ENCODE measurements at regions not wholly inside any gene's neighbourhood (a gene's known extent, or its start where the extent isn't known, plus 50 kb on each side); places are given as distances from the start of the nearest gene placed in this dataset.

DNA sequence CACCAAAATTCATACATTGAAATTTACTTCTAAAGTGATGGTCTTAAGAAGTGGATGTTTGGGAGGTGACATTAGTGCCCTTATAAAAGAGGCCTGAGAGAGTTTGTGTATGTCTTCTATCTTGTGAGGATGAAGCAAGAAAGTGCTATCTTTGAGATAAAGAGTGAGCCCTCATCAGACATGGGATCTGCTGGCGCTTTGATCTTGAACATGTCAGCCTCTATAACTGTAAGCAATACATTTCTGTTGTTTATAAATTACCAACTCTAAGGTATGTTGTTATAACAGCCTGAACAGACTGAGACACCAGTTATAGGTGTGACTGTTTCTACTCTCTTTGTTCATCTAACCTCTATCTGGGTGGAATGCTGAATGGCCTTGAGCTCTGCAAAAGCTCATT lies 54.5 kb upstream of the SETBP1 start:
- no peak overlapping the region for H2AFZ ChIP-seq
- H3K4me1 ChIP-seq, result peaks cover 2% of the 10 kb centered on the region
- no peaks in the 10 kb centered on the region for H3K36me3 ChIP-seq (ENCODE audit: control insufficient read depth, insufficient read depth, low read length)
- no peaks in the 10 kb centered on the region for H3K9me3 ChIP-seq (ENCODE audit: control insufficient read depth, low read length)
- TF ChIP-seq, protein P1, sequence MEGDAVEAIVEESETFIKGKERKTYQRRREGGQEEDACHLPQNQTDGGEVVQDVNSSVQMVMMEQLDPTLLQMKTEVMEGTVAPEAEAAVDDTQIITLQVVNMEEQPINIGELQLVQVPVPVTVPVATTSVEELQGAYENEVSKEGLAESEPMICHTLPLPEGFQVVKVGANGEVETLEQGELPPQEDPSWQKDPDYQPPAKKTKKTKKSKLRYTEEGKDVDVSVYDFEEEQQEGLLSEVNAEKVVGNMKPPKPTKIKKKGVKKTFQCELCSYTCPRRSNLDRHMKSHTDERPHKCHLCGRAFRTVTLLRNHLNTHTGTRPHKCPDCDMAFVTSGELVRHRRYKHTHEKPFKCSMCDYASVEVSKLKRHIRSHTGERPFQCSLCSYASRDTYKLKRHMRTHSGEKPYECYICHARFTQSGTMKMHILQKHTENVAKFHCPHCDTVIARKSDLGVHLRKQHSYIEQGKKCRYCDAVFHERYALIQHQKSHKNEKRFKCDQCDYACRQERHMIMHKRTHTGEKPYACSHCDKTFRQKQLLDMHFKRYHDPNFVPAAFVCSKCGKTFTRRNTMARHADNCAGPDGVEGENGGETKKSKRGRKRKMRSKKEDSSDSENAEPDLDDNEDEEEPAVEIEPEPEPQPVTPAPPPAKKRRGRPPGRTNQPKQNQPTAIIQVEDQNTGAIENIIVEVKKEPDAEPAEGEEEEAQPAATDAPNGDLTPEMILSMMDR (IDR thresholded peaks at IDR 0.05), result no peak
- H3K27ac ChIP-seq, result no peak overlapping the region
- no peak overlapping the region for H3K4me2 ChIP-seq (ENCODE audit: low read length)
- H3K27me3 ChIP-seq (ENCODE audit: control insufficient read depth, insufficient read depth, low read length), result no peaks in the 10 kb centered on the region
- no peak overlapping the region for H3K4me3 ChIP-seq (ENCODE audit: low read depth, low read length)
- H3K79me2 ChIP-seq, result no peaks in the 10 kb centered on the region
- no peak overlapping the region for H3K9ac ChIP-seq

DNA sequence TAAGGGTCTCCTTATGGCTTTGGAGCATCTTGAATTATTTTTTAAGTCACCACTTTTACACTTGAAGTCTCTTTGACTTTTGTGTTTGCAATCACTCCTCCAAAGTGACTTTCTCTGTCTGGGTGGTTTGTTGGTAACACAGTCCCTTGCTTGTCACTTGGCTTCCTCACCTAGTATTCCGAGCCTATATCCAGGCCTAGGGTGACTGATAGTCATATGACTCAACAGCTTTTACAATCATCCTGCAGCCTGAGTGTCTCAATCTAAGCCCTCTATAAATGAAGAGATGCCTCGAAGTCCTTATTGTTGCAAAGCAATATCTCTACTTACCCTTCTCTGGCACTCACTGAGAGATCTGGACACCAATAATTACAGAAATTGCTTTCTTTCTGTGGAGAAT lies 53.9 kb upstream of the SETBP1 start:
- H3K4me3 ChIP-seq (ENCODE audit: low read depth, low read length), result no peak overlapping the region
- H2AFZ ChIP-seq, result no peak overlapping the region
- H3K27ac ChIP-seq, result no peak overlapping the region
- H3K4me1 ChIP-seq, result peaks cover 2% of the 10 kb centered on the region
- H3K79me2 ChIP-seq, result no peaks in the 10 kb centered on the region
- H3K36me3 ChIP-seq (ENCODE audit: control insufficient read depth, insufficient read depth, low read length), result no peaks in the 10 kb centered on the region
- TF ChIP-seq, protein P1 (IDR thresholded peaks at IDR 0.05), result no peak
- no peaks in the 10 kb centered on the region for H3K27me3 ChIP-seq (ENCODE audit: control insufficient read depth, insufficient read depth, low read length)
- no peaks in the 10 kb centered on the region for H3K9me3 ChIP-seq (ENCODE audit: control insufficient read depth, low read length)
- H3K9ac ChIP-seq, result no peak overlapping the region
- H3K4me2 ChIP-seq (ENCODE audit: low read length), result no peak overlapping the region

DNA sequence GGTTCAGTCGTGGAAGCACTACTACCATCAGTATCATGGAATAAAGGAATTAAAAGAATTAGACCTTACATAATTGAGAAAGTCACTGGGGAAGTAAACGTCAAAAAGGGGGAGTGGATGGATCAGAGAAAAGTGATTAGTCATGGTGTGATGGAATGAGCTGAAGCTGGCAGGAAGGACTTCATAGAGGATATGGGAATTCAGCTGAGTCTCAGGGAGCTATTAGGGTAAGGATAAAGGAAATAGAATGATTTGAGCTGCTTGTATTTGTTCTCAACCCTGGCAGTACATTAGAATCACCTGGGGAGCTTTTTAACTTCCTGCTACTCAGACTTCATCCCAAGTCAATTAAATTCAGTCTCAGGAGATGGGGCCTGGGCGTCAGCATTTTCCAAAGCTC lies 53.4 kb upstream of the SETBP1 start:
- Histone ChIP-seq H3K36me3 (ENCODE audit: control insufficient read depth, insufficient read depth, low read length) (no peaks in the 10 kb centered on the region), H3K9me3 (ENCODE audit: control insufficient read depth, low read length) (no peaks in the 10 kb centered on the region), H2AFZ (no peak overlapping the region), H3K4me1 (peaks cover 2% of the 10 kb centered on the region), H3K27me3 (ENCODE audit: control insufficient read depth, insufficient read depth, low read length) (no peaks in the 10 kb centered on the region), H3K27ac (no peak overlapping the region), H3K4me2 (ENCODE audit: low read length) (no peak overlapping the region), H3K79me2 (no peaks in the 10 kb centered on the region), H3K4me3 (ENCODE audit: low read depth, low read length) (no peak overlapping the region), H3K9ac (no peak overlapping the region)
- TF ChIP-seq, protein P1 (IDR thresholded peaks at IDR 0.05), result no peak

DNA sequence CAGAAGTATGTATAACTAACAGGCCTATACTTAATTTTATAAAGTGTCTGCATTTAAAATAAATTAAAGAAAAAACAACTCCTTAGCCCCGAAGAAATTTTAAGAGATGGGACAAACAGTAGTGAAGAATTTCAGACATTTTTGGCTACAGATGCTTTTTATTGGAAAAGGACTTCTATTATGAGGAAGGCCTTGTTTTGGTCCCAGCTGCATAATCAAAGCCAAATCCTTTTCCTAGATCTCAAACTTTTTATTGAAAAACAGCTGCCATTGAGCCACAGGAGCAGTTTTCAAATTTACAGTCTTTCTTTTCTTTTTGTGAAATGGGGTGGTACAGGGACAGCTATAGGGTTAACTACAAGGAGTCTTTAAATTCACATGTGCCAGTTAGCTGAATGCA lies 51.3 kb upstream of the SETBP1 start:
- H3K36me3 ChIP-seq (ENCODE audit: control insufficient read depth, insufficient read depth, low read length), result no peaks in the 10 kb centered on the region
- no peak overlapping the region for H3K4me3 ChIP-seq (ENCODE audit: low read depth, low read length)
- no peaks in the 10 kb centered on the region for H3K9me3 ChIP-seq (ENCODE audit: control insufficient read depth, low read length)
- no peak overlapping the region for H2AFZ ChIP-seq
- H3K79me2 ChIP-seq, result no peaks in the 10 kb centered on the region
- no peaks in the 10 kb centered on the region for H3K27me3 ChIP-seq (ENCODE audit: control insufficient read depth, insufficient read depth, low read length)
- H3K9ac ChIP-seq, result no peak overlapping the region
- TF ChIP-seq, protein P1 (IDR thresholded peaks at IDR 0.05), result no peak
- no peak overlapping the region for H3K27ac ChIP-seq
- H3K4me2 ChIP-seq (ENCODE audit: low read length), result no peak overlapping the region
- H3K4me1 ChIP-seq, result no peaks in the 10 kb centered on the region

DNA sequence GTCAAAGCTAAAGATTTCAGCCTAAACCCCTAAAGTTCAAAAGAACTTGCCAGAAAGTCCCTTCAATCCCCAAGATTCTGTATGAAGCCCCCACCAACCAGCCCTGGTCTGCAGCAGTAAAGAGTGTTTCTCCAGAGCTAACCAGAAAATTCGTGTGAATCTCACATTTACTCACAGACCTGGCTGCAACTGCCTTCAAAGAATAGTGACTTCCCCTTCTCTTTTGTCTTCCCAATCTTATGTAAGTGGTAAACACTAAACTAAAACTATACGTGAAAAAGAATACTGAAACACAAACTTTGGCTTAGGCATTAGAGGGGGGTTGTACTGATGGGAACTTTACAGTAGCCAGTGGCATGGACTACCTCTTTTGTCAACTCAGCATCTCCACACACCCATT lies 50.6 kb upstream of the SETBP1 start:
- H3K27me3 ChIP-seq (ENCODE audit: control insufficient read depth, insufficient read depth, low read length), result no peaks in the 10 kb centered on the region
- no peak overlapping the region for H2AFZ ChIP-seq
- no peak overlapping the region for H3K4me2 ChIP-seq (ENCODE audit: low read length)
- H3K4me1 ChIP-seq, result no peaks in the 10 kb centered on the region
- H3K9me3 ChIP-seq (ENCODE audit: control insufficient read depth, low read length), result no peaks in the 10 kb centered on the region
- no peaks in the 10 kb centered on the region for H3K36me3 ChIP-seq (ENCODE audit: control insufficient read depth, insufficient read depth, low read length)
- H3K27ac ChIP-seq, result no peak overlapping the region
- no peak overlapping the region for H3K4me3 ChIP-seq (ENCODE audit: low read depth, low read length)
- no peaks in the 10 kb centered on the region for H3K79me2 ChIP-seq
- TF ChIP-seq, protein P1 (IDR thresholded peaks at IDR 0.05), result no peak
- no peak overlapping the region for H3K9ac ChIP-seq
